Bronchial epithelial cell (primary cell): ENCODE measurements at regions not wholly inside any gene's neighbourhood (a gene's known extent, or its start where the extent isn't known, plus 50 kb on each side); places are given as distances from the start of the nearest gene placed in this dataset.

Experiments
- DNase-seq: peaks from one replicate; pipeline ENCODE4 v3.0.0-alpha.2; 2010; ENCODE audit warnings: low read depth
- FAIRE-seq: peaks from 2 replicates; lab custom pipeline; 2011; peaks lifted over from hg19 to GRCh38; lab: Jason Lieb, UNC
- H3K27me3 ChIP-seq: 2 replicates; pipeline ENCODE4 v1.5.1; 2011; ENCODE audit warnings: low read length; ENCODE audit not compliant: control insufficient read depth, insufficient read depth
- H3K36me3 ChIP-seq: 2 replicates; pipeline ENCODE4 v1.5.1; 2011; ENCODE audit warnings: low read length; ENCODE audit not compliant: control insufficient read depth, insufficient read depth
- H3K4me3 ChIP-seq: 2 replicates; pipeline ENCODE4 v1.5.1; 2011; ENCODE audit warnings: mild to moderate bottlenecking, low read depth, low read length, control low read depth
- TF ChIP-seq, protein P1 (sequence below): IDR thresholded peaks from 2 replicates; pipeline ENCODE4 v1.5.1; 2011; ENCODE audit warnings: mild to moderate bottlenecking, moderate library complexity, low read length, control low read depth, inconsistent platforms; ENCODE audit not compliant: insufficient read depth, severe bottlenecking

DNA sequence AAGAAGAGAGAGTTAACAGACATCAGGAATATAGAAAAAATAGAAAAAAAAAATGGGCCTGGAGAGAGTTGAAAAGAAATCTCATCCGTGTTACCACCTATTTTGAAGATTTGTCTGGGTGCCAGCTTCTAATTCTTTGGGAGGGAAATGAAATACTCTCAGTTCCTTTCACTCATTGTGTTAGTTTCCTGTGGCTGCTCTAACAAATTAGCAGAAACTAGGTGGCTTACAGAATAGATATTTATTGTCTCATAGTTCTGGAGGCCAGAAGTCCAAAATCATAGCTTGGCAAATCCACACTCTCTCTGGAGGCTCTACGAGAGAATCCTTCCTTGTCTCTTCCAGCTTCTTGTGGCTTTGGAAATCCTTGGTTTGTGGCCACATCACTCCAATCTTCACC lies 225.1 kb upstream of the BTBD3 start:
- TF ChIP-seq, protein P1, sequence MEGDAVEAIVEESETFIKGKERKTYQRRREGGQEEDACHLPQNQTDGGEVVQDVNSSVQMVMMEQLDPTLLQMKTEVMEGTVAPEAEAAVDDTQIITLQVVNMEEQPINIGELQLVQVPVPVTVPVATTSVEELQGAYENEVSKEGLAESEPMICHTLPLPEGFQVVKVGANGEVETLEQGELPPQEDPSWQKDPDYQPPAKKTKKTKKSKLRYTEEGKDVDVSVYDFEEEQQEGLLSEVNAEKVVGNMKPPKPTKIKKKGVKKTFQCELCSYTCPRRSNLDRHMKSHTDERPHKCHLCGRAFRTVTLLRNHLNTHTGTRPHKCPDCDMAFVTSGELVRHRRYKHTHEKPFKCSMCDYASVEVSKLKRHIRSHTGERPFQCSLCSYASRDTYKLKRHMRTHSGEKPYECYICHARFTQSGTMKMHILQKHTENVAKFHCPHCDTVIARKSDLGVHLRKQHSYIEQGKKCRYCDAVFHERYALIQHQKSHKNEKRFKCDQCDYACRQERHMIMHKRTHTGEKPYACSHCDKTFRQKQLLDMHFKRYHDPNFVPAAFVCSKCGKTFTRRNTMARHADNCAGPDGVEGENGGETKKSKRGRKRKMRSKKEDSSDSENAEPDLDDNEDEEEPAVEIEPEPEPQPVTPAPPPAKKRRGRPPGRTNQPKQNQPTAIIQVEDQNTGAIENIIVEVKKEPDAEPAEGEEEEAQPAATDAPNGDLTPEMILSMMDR: no peak
- FAIRE-seq (no peak), DNase-seq (no peak)
- Histone ChIP-seq H3K27me3 (no peaks in the 10 kb centered on the region), H3K4me3 (no peak overlapping the region), H3K36me3 (no peaks in the 10 kb centered on the region)

DNA sequence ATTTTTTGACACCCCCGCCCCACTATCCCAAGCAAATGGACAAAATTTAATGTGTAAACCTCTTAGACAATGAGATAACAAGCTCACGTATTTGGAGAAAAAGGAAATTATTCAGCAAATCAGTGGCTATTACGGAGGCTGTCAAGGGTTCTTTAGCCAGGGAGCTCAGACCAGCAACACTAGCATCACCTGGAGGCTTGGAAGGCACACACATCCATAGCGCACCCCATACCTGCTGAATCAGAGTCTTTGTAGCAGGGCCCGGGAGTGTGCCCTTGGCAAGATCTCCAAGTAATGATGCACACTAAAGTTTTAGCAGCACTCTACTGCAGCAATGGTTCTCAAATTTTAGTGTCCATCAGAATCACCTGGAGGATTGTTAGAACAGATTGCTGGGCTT lies 223.2 kb upstream of the BTBD3 start:
- H3K27me3 ChIP-seq: no peaks in the 10 kb centered on the region
- H3K36me3 ChIP-seq: no peaks in the 10 kb centered on the region
- TF ChIP-seq, protein P1: no peak
- H3K4me3 ChIP-seq: no peak overlapping the region
- FAIRE-seq (no peak), DNase-seq (no peak)

GRCh38 chr20:11697055-11697454 lies 220.6 kb upstream of the BTBD3 start:
- Histone ChIP-seq H3K4me3 (no peak overlapping the region), H3K36me3 (no peaks in the 10 kb centered on the region), H3K27me3 (no peaks in the 10 kb centered on the region)
- TF ChIP-seq, protein P1: no peak
- DNase-seq (no peak), FAIRE-seq (no peak)

- Histone ChIP-seq H3K4me3 (no peak overlapping the region), H3K27me3 (no peaks in the 10 kb centered on the region), H3K36me3 (no peaks in the 10 kb centered on the region)
- TF ChIP-seq, protein P1: no peak
- DNase-seq (no peak), FAIRE-seq (no peak)
Observed at GRCh38 chr20:11697646-11698045, 220.0 kb upstream of the BTBD3 start.

DNA sequence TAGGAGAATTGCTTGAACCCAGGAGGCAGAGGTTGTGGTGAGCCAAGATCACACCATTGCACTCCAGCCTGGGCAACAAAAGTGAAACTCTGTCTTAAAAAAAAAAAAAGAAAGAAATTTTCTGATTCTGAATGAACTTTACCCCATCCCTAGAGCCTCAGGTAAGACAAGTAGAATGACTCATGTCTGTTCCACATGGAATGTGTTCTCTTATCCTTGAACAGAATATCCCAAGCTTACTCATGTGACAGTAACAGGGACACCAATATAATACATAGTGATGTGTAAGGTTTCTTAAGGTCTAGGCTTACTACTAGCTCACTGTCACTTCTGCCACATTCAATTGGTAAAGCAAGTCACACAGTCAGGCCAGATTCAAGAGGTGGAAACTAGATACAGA lies 219.6 kb upstream of the BTBD3 start:
- DNase-seq (no peak), FAIRE-seq (no peak)
- H3K36me3 ChIP-seq: no peaks in the 10 kb centered on the region
- TF ChIP-seq, protein P1: no peak
- no peaks in the 10 kb centered on the region for H3K27me3 ChIP-seq
- no peak overlapping the region for H3K4me3 ChIP-seq

DNA sequence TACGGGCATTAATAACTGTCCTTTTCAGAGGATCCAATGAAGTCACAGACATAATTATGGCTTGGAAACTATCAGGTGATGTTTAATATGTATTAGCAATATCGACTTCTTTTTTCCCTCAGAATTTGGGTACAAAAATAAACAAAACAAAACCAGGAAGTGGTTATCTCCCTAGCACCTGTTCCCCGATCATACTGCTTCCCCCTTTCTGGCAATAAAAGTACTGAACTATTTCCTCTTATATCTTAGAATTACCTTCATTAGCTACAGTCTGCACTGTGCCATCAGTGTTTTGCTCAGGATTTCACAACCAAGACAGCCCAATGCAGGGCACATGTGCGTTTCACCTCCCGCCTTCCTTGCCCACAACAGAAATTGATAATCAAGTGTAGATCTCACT lies 216.9 kb upstream of the BTBD3 start:
- Histone ChIP-seq H3K4me3 (no peak overlapping the region), H3K27me3 (no peaks in the 10 kb centered on the region), H3K36me3 (no peaks in the 10 kb centered on the region)
- no peak for DNase-seq
- TF ChIP-seq, protein P1: no peak
- FAIRE-seq: no peak
